RWPE1 (cell line): ENCODE measurements at regions not wholly inside any gene's neighbourhood (a gene's known extent, or its start where the extent isn't known, plus 50 kb on each side); places are given as distances from the start of the nearest gene placed in this dataset.

Experiments used
- CTCF ChIA-PET: fragments of 350-600 bp; sonication (Branson Sonifier 250); formaldehyde crosslinking; extraction: SDS; loops from one replicate; lab custom pipeline; 2021; lab: Yijun Ruan, JAX
- POLR2A ChIA-PET: fragments of 400-600 bp; formaldehyde crosslinking; extraction: SDS; loops from one replicate; lab custom pipeline; 2020; ENCODE audit warnings: antibody characterized with exemption; ENCODE audit not compliant: low non-redundant PET; lab: Yijun Ruan, JAX
- DNase-seq: peaks from one replicate; pipeline ENCODE4 v3.0.0; 2012; ENCODE audit warnings: low spot score
- H3K27ac ChIP-seq: fragments of 450-650 bp; 2 replicates; pipeline ENCODE4 v1.5.1; 2017
- CTCF ChIP-seq: fragments of 450-650 bp; conservative IDR thresholded peaks from 2 replicates; pipeline ENCODE4 v1.5.1; 2017; ENCODE audit warnings: low read depth, mild to moderate bottlenecking

- H3K27ac ChIP-seq, result no peak overlapping the region
- no peak for TF ChIP-seq CTCF
- ChIA-PET CTCF (interaction anchor here (0.6 kb wide), 1 partner anchor 192 kb away, joined by 3 read pairs; no protein-coding TSS in a partner anchor), POLR2A (no interaction called here)
- no peak for DNase-seq
These were observed 137.9 kb upstream of the IRX5 start for GRCh38 chr16:54792811-54793210.

- no peak for DNase-seq
- no peak overlapping the region for H3K27ac ChIP-seq
- POLR2A ChIA-PET, result no interaction called here
- CTCF ChIA-PET, result no interaction called here
- no peak for TF ChIP-seq CTCF
These were observed 143.6 kb upstream of the IRX5 start for GRCh38 chr16:54787045-54787444.

- DNase-seq, result no peak
- ChIA-PET POLR2A (no interaction called here), CTCF (no interaction called here)
- TF ChIP-seq CTCF, result no peak
- no peak overlapping the region for H3K27ac ChIP-seq
These were observed 146.7 kb upstream of the IRX5 start for GRCh38 chr16:54783980-54784379.

- H3K27ac ChIP-seq, result no peak overlapping the region
- ChIA-PET POLR2A (no interaction called here), CTCF (no interaction called here)
- DNase-seq, result no peak
- TF ChIP-seq CTCF, result no peak
These were observed 147.4 kb upstream of the IRX5 start for GRCh38 chr16:54783226-54783625.

- H3K27ac ChIP-seq, result no peak overlapping the region
- TF ChIP-seq CTCF, result no peak
- POLR2A ChIA-PET, result no interaction called here
- CTCF ChIA-PET, result no interaction called here
- DNase-seq, result no peak
These were observed 150.4 kb upstream of the IRX5 start for GRCh38 chr16:54780266-54780665.

GRCh38 chr16:54779549-54779948 lies 151.1 kb upstream of the IRX5 start:
- POLR2A ChIA-PET, result no interaction called here
- no peak for TF ChIP-seq CTCF
- H3K27ac ChIP-seq, result no peak overlapping the region
- CTCF ChIA-PET, result interaction anchor here (0.6 kb wide), 1 partner anchor 163 kb away, joined by 3 read pairs; no protein-coding TSS in a partner anchor
- no peak for DNase-seq

- no peak for DNase-seq
- ChIA-PET CTCF (no interaction called here), POLR2A (no interaction called here)
- no peak overlapping the region for H3K27ac ChIP-seq
- TF ChIP-seq CTCF, result no peak
These were observed 155.9 kb upstream of the IRX5 start for GRCh38 chr16:54774768-54775167.
